ENCODE measurements at regions not wholly inside any gene's neighbourhood (a gene's known extent, or its start where the extent isn't known, plus 50 kb on each side); places are given as distances from the start of the nearest gene placed in this dataset.

DNA sequence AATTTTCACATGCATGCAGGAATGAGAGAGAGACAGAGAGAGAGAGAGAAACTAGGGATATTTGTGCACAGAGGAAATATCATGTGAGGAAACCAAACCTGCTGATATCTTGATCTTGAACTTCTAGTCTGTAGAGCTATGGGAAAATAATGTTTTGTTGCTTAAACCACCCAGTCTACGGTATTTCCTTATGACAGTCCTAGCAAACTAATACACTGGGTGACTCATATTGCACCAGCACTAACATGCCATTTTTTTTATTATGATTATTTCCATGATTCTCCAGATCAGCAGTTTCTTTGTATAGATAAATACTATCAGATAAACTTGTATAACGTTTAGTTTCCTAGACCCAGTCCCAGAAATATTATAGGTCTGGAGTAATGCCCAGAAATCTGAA lies 1259.0 kb downstream of the ZPLD1 start:
- TF ChIP-seq, protein P1, sequence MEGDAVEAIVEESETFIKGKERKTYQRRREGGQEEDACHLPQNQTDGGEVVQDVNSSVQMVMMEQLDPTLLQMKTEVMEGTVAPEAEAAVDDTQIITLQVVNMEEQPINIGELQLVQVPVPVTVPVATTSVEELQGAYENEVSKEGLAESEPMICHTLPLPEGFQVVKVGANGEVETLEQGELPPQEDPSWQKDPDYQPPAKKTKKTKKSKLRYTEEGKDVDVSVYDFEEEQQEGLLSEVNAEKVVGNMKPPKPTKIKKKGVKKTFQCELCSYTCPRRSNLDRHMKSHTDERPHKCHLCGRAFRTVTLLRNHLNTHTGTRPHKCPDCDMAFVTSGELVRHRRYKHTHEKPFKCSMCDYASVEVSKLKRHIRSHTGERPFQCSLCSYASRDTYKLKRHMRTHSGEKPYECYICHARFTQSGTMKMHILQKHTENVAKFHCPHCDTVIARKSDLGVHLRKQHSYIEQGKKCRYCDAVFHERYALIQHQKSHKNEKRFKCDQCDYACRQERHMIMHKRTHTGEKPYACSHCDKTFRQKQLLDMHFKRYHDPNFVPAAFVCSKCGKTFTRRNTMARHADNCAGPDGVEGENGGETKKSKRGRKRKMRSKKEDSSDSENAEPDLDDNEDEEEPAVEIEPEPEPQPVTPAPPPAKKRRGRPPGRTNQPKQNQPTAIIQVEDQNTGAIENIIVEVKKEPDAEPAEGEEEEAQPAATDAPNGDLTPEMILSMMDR (IDR thresholded peaks at IDR 0.05; ENCODE audit: poor library complexity): no peak
- TF ChIP-seq EZH2 (IDR thresholded peaks at IDR 0.05; ENCODE audit: borderline replicate concordance) (no peak), EZH2phosphoT487 (IDR thresholded peaks at IDR 0.05; ENCODE audit: low read depth, severe bottlenecking, unreplicated experiment) (no peak)
